ENCODE measurements at regions not wholly inside any gene's neighbourhood (a gene's known extent, or its start where the extent isn't known, plus 50 kb on each side); places are given as distances from the start of the nearest gene placed in this dataset.

DNA sequence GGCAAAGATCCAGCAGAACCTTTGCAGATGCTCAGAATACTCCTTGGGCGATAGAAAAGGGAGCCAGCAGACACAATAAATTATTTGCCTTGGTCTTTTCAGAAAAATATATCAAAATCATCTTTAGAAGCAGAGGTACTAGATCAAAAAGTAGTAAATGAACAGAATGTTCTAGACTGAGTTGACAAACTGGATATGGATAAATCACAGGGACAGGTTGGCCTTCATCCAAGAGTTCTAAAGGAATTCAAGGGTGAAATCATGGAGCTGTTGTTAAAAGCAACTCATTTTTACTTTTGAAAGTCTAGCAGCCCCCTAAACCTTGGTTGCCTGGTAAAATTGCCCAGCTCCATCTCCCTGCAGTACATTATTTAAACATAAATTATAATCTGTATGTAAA, 99.1 kb downstream of the PLCE1 start:
- TF ChIP-seq, protein P1, sequence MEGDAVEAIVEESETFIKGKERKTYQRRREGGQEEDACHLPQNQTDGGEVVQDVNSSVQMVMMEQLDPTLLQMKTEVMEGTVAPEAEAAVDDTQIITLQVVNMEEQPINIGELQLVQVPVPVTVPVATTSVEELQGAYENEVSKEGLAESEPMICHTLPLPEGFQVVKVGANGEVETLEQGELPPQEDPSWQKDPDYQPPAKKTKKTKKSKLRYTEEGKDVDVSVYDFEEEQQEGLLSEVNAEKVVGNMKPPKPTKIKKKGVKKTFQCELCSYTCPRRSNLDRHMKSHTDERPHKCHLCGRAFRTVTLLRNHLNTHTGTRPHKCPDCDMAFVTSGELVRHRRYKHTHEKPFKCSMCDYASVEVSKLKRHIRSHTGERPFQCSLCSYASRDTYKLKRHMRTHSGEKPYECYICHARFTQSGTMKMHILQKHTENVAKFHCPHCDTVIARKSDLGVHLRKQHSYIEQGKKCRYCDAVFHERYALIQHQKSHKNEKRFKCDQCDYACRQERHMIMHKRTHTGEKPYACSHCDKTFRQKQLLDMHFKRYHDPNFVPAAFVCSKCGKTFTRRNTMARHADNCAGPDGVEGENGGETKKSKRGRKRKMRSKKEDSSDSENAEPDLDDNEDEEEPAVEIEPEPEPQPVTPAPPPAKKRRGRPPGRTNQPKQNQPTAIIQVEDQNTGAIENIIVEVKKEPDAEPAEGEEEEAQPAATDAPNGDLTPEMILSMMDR (IDR thresholded peaks at IDR 0.05; ENCODE audit: insufficient read depth, low read length, poor library complexity, severe bottlenecking), result no peak
- TF ChIP-seq EZH2phosphoT487 (conservative IDR thresholded peaks at IDR 0.05; ENCODE audit: low read length), result no peak
